Middle frontal gyrus (tissue), 1 donor: ENCODE measurements at regions not wholly inside any gene's neighbourhood (a gene's known extent, or its start where the extent isn't known, plus 50 kb on each side); places are given as distances from the start of the nearest gene placed in this dataset.
"Not testable (repeated sequence)": the region's sequence is repeated elsewhere in the genome, so short reads cannot be mapped to it uniquely, and the experiment has no call there.

Source experiments
- DNase-seq: peaks from one replicate; pipeline ENCODE4 v3.0.0-alpha.2; 2015; ENCODE audit warnings: low spot score; ENCODE audit errors: extremely low spot score

GRCh38 chr21:18819507-18819906 is 415.9 kb upstream of the TMPRSS15 start:
- no peak for DNase-seq

- DNase-seq: no peak
Measured at GRCh38 chr21:18826562-18826961, 423.0 kb upstream of the TMPRSS15 start.

- DNase-seq: no peak
Measured at GRCh38 chr21:18831942-18832676, 428.5 kb upstream of the TMPRSS15 start.

- no peak for DNase-seq
Measured at GRCh38 chr21:18832950-18833349, 429.4 kb upstream of the TMPRSS15 start.

GRCh38 chr21:18834121-18834520 is 430.5 kb upstream of the TMPRSS15 start:
- not testable (repeated sequence) for DNase-seq

GRCh38 chr21:18840239-18840638 is 436.7 kb upstream of the TMPRSS15 start:
- DNase-seq: no peak

- not testable (repeated sequence) for DNase-seq
Measured at GRCh38 chr21:18857606-18858005, 454.0 kb upstream of the TMPRSS15 start.

- no peak for DNase-seq
Measured at GRCh38 chr21:18869104-18869503, 465.5 kb upstream of the TMPRSS15 start.

GRCh38 chr21:18877917-18878316 is 474.3 kb upstream of the TMPRSS15 start:
- DNase-seq: no peak

- no peak for DNase-seq
Measured at GRCh38 chr21:18887922-18888602, 484.5 kb upstream of the TMPRSS15 start.

- DNase-seq: no peak
Measured at GRCh38 chr21:18893406-18893805, 489.8 kb upstream of the TMPRSS15 start.

- DNase-seq: no peak
Measured at GRCh38 chr21:18894387-18894786, 490.8 kb upstream of the TMPRSS15 start.

GRCh38 chr21:18899261-18899660 is 495.7 kb upstream of the TMPRSS15 start:
- no peak for DNase-seq

- no peak for DNase-seq
Measured at GRCh38 chr21:18902660-18903059, 499.1 kb upstream of the TMPRSS15 start.

- no peak for DNase-seq
Measured at GRCh38 chr21:18907076-18907475, 503.5 kb upstream of the TMPRSS15 start.

- DNase-seq: no peak
Measured at GRCh38 chr21:18908641-18909040, 505.1 kb upstream of the TMPRSS15 start.

- DNase-seq: no peak
Measured at GRCh38 chr21:18913914-18914313, 510.3 kb upstream of the TMPRSS15 start.

- DNase-seq: no peak
Measured at GRCh38 chr21:18914570-18914969, 511.0 kb upstream of the TMPRSS15 start.

GRCh38 chr21:18917622-18918021 is 514.0 kb upstream of the TMPRSS15 start:
- no peak for DNase-seq

GRCh38 chr21:18931237-18931636 is 527.7 kb upstream of the TMPRSS15 start:
- DNase-seq: no peak

GRCh38 chr21:18937337-18937736 is 533.8 kb upstream of the TMPRSS15 start:
- no peak for DNase-seq

- DNase-seq: no peak
Measured at GRCh38 chr21:18940791-18941190, 537.2 kb upstream of the TMPRSS15 start.
